ENCODE measurements at regions not wholly inside any gene's neighbourhood (a gene's known extent, or its start where the extent isn't known, plus 50 kb on each side); places are given as distances from the start of the nearest gene placed in this dataset.

- H2BK15ac ChIP-seq (ENCODE audit: low read depth, low read length): no peak overlapping the region
- no peaks in the 10 kb centered on the region; the same call in 1 of the 2 replicates for H3K9me1 ChIP-seq (ENCODE audit: insufficient read depth, low read length)
- H3K4me1 ChIP-seq (ENCODE audit: control insufficient read depth, insufficient read depth, low read length): no peaks in the 10 kb centered on the region; the same call in 1 of the 2 replicates
- H2AK5ac ChIP-seq (ENCODE audit: low read depth, low read length): no peak overlapping the region
- no peak overlapping the region for H3K23ac ChIP-seq (ENCODE audit: low read depth, low read length)
- no peak overlapping the region for H3K4ac ChIP-seq (ENCODE audit: low read depth, low read length)
- no peak overlapping the region for H3K14ac ChIP-seq (replicated peaks; ENCODE audit: low read depth, low read length)
- H3K27me3 ChIP-seq (ENCODE audit: control insufficient read depth, insufficient read depth, low read length): no peaks in the 10 kb centered on the region
- no peak overlapping the region for H3K9ac ChIP-seq (ENCODE audit: low read depth, low read length)
- H4K8ac ChIP-seq (ENCODE audit: low read depth in 2 of 2, low read length in 2 of 2): no peak overlapping the region
- H4K5ac ChIP-seq (ENCODE audit: low read depth, low read length): no peak overlapping the region
- no peak for DNase-seq
- H3K36me3 ChIP-seq (ENCODE audit: control insufficient read depth, insufficient read depth, low read length): no peaks in the 10 kb centered on the region
- H3K4me3 ChIP-seq (ENCODE audit: insufficient read depth, low read depth, low read length): no peak overlapping the region
- H4K91ac ChIP-seq (ENCODE audit: insufficient read depth, low read depth, low read length): no peak overlapping the region
- no peak for ATAC-seq (ENCODE audit: low read depth)
- no peak overlapping the region for H2AFZ ChIP-seq (replicated peaks; ENCODE audit: low read length, poor library complexity)
- H3K4me2 ChIP-seq (ENCODE audit: low read depth, low read length): no peak overlapping the region
- no TSS peak for BruUV-seq (replicated peaks)
- POLR2A ChIA-PET (ENCODE audit: unreplicated experiment): no interaction called here
- in situ Hi-C loops (cut with MboI; ENCODE audit: low sequenced_read_pairs): no loop called here
- CTCF ChIA-PET: no interaction called here
- whole genome bisulfite sequencing, 2 experiments (ENCODE audit: extremely low coverage in 2 of 2, insufficient read length in 1 of 2): no CpG with 5 or more reads among the region's 1 CpG
- no peaks in the 10 kb centered on the region for H4K20me1 ChIP-seq (ENCODE audit: insufficient read depth, low read length)
- H2AK9ac ChIP-seq (replicated peaks; ENCODE audit: low read depth, low read length, poor library complexity): no peak overlapping the region
- no peak overlapping the region for H2BK5ac ChIP-seq (ENCODE audit: low read depth, low read length, poor library complexity, severe bottlenecking)
- TF ChIP-seq USF2 (IDR thresholded peaks at IDR 0.05; ENCODE audit: low read depth, low read length) (no peak), RFX5 (IDR thresholded peaks at IDR 0.05; ENCODE audit: low read depth, low read length) (no peak), NFE2L2 (IDR thresholded peaks at IDR 0.05; ENCODE audit: low read depth, low read length) (no peak), SMC3 (IDR thresholded peaks at IDR 0.05; ENCODE audit: low read depth, low read length) (no peak), RCOR1 (IDR thresholded peaks at IDR 0.05; ENCODE audit: insufficient replicate concordance, low read length) (no peak), CEBPB (IDR thresholded peaks at IDR 0.05; ENCODE audit: low read depth, low read length) (no peak), POLR2A (IDR thresholded peaks at IDR 0.05; ENCODE audit: low read depth, low read length) (no peak), CTCF (conservative IDR thresholded peaks at IDR 0.05; ENCODE audit: low read depth, low read length) (no peak), ELK1 (IDR thresholded peaks at IDR 0.05; ENCODE audit: borderline replicate concordance, low read depth, low read length) (no peak), MAFK (IDR thresholded peaks at IDR 0.05; ENCODE audit: low read depth, low read length) (no peak), FOS (IDR thresholded peaks at IDR 0.05; ENCODE audit: low read depth, low read length) (no peak), RAD21 (IDR thresholded peaks at IDR 0.05; ENCODE audit: low read length) (no peak)
- intact Hi-C loops (cut with micrococcal nuclease): no loop called here
- no peak overlapping the region for H3K27ac ChIP-seq (ENCODE audit: insufficient read depth, low read length)
- dilution Hi-C loops (cut with HindIII; ENCODE audit: low sequenced_read_pairs, unreplicated experiment): no loop called here
- no peak overlapping the region for H2BK20ac ChIP-seq (ENCODE audit: low read depth, low read length)
- H2BK120ac ChIP-seq (ENCODE audit: low read depth, low read length): no peak overlapping the region
- no peaks in the 10 kb centered on the region for H3K79me1 ChIP-seq (ENCODE audit: low read depth in 1 of 2, low read length in 2 of 2)
- no peak overlapping the region for H3K18ac ChIP-seq (ENCODE audit: low read depth, low read length)
- H3K56ac ChIP-seq (ENCODE audit: extremely low read depth, insufficient read depth, low read length): no peak overlapping the region
- H3K9me3 ChIP-seq (ENCODE audit: control insufficient read depth, insufficient read depth, low read length): peaks cover 3% of the 10 kb centered on the region; the same call in 1 of the 2 replicates
These were observed 69.5 kb downstream of the XCL2 start for GRCh38 chr1:168474322-168474721.
